ENCODE measurements at regions not wholly inside any gene's neighbourhood (a gene's known extent, or its start where the extent isn't known, plus 50 kb on each side); places are given as distances from the start of the nearest gene placed in this dataset.

DNA sequence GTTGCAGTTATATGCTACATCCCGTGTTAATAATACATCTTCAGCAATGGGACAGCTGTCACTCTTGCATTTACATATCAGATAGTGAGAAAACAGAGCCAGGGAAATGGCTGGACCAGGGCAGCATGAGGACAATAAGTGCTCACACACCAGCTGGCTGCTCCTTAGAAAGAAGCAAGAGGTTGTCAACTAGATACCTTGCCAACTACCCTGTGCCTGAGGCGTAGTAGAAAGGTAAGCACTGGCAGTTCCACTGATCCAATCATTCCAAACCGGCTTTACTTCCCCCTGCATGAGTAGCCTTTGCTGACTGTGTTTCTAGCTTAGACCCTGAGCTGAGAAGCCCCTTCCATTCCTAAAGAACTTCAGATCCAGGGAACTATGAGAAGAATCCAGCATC, 52.2 kb upstream of the FGF13 start:
- no peak for TF ChIP-seq CTCF (IDR thresholded peaks at IDR 0.05)
- TF ChIP-seq POLR2A (IDR thresholded peaks at IDR 0.05), result no peak
